ENCODE measurements at regions not wholly inside any gene's neighbourhood (a gene's known extent, or its start where the extent isn't known, plus 50 kb on each side); places are given as distances from the start of the nearest gene placed in this dataset.

GRCh38 chr4:12399781-12400180, 971.1 kb upstream of the HS3ST1 start:
- no peaks in the 10 kb centered on the region for H4K20me1 ChIP-seq (ENCODE audit: insufficient read depth)
- H3K9me3 ChIP-seq (ENCODE audit: insufficient read depth, low read depth), result no peaks in the 10 kb centered on the region
- no peak for DNase-seq
- intact Hi-C loops (cut with micrococcal nuclease; ENCODE audit: unreplicated experiment), result no loop called here
- no peak overlapping the region for H3K4me2 ChIP-seq
- no peak overlapping the region for H2AFZ ChIP-seq
- ChIA-PET CTCF (no interaction called here), POLR2A (ENCODE audit: unreplicated experiment) (interaction anchor here (0.6 kb wide), 1 partner anchor 887 kb away, joined by 3 read pairs; no protein-coding TSS in a partner anchor)
- no peaks in the 10 kb centered on the region for H3K4me1 ChIP-seq (replicated peaks; ENCODE audit: insufficient read depth)
- H3K27me3 ChIP-seq (ENCODE audit: insufficient read depth, low read depth), result no peaks in the 10 kb centered on the region
- H3F3A ChIP-seq (ENCODE audit: insufficient read depth, low read depth), result no peaks in the 10 kb centered on the region
- no peak overlapping the region for H3K4me3 ChIP-seq
- H3K36me3 ChIP-seq (ENCODE audit: low read depth), result no peaks in the 10 kb centered on the region
- no peaks in the 10 kb centered on the region for H3K79me2 ChIP-seq (ENCODE audit: low read depth)
- no peaks in the 10 kb centered on the region; the same call in 1 of the 2 replicates for H3K9me2 ChIP-seq (ENCODE audit: insufficient read depth)
- TF ChIP-seq CTCF (conservative IDR thresholded peaks at IDR 0.05), result no peak
- TF ChIP-seq EZH2 (IDR thresholded peaks at IDR 0.05; ENCODE audit: low read depth), result no peak
- no peak overlapping the region for H3K27ac ChIP-seq
- BruUV-seq (replicated peaks), result no TSS peak

- Histone ChIP-seq H3K36me3 (ENCODE audit: low read depth) (no peaks in the 10 kb centered on the region), H3K4me3 (no peak overlapping the region), H3K4me1 (replicated peaks; ENCODE audit: insufficient read depth) (no peaks in the 10 kb centered on the region), H3K27ac (no peak overlapping the region), H3K9me3 (ENCODE audit: insufficient read depth, low read depth) (no peaks in the 10 kb centered on the region), H4K20me1 (ENCODE audit: insufficient read depth) (no peaks in the 10 kb centered on the region), H3K4me2 (no peak overlapping the region), H3K9me2 (ENCODE audit: insufficient read depth) (no peaks in the 10 kb centered on the region), H3F3A (ENCODE audit: insufficient read depth, low read depth) (no peaks in the 10 kb centered on the region), H3K79me2 (ENCODE audit: low read depth) (no peaks in the 10 kb centered on the region), H3K27me3 (ENCODE audit: insufficient read depth, low read depth) (no peaks in the 10 kb centered on the region), H2AFZ (no peak overlapping the region)
- ChIA-PET POLR2A (ENCODE audit: unreplicated experiment) (no interaction called here), CTCF (no interaction called here)
- intact Hi-C loops (cut with micrococcal nuclease; ENCODE audit: unreplicated experiment), result no loop called here
- DNase-seq, result no peak
- TF ChIP-seq EZH2 (IDR thresholded peaks at IDR 0.05; ENCODE audit: low read depth) (no peak), CTCF (conservative IDR thresholded peaks at IDR 0.05) (no peak)
- BruUV-seq (replicated peaks), result no TSS peak
These were observed 965.1 kb upstream of the HS3ST1 start for GRCh38 chr4:12393631-12394262.

GRCh38 chr4:12389604-12390003, 960.9 kb upstream of the HS3ST1 start:
- POLR2A ChIA-PET (ENCODE audit: unreplicated experiment), result no interaction called here
- CTCF ChIA-PET, result no interaction called here
- BruUV-seq (replicated peaks), result no TSS peak
- H3K27ac ChIP-seq, result no peak overlapping the region
- H2AFZ ChIP-seq, result no peak overlapping the region
- H4K20me1 ChIP-seq (ENCODE audit: insufficient read depth), result no peaks in the 10 kb centered on the region
- no peak overlapping the region for H3K4me2 ChIP-seq
- H3F3A ChIP-seq (ENCODE audit: insufficient read depth, low read depth), result no peaks in the 10 kb centered on the region
- TF ChIP-seq EZH2 (IDR thresholded peaks at IDR 0.05; ENCODE audit: low read depth), result no peak
- TF ChIP-seq CTCF (conservative IDR thresholded peaks at IDR 0.05), result no peak
- H3K36me3 ChIP-seq (ENCODE audit: low read depth), result no peaks in the 10 kb centered on the region
- intact Hi-C loops (cut with micrococcal nuclease; ENCODE audit: unreplicated experiment), result no loop called here
- no peaks in the 10 kb centered on the region for H3K79me2 ChIP-seq (ENCODE audit: low read depth)
- no peaks in the 10 kb centered on the region for H3K27me3 ChIP-seq (ENCODE audit: insufficient read depth, low read depth)
- no peaks in the 10 kb centered on the region for H3K9me2 ChIP-seq (ENCODE audit: insufficient read depth)
- no peak for DNase-seq
- H3K4me1 ChIP-seq (replicated peaks; ENCODE audit: insufficient read depth), result no peaks in the 10 kb centered on the region
- H3K4me3 ChIP-seq, result no peak overlapping the region
- no peaks in the 10 kb centered on the region for H3K9me3 ChIP-seq (ENCODE audit: insufficient read depth, low read depth)

Data from PC-9 (cell line).